ENCODE measurements at regions not wholly inside any gene's neighbourhood (a gene's known extent, or its start where the extent isn't known, plus 50 kb on each side); places are given as distances from the start of the nearest gene placed in this dataset.
"Not testable (repeated sequence)": the region's sequence is repeated elsewhere in the genome, so short reads cannot be mapped to it uniquely, and the experiment has no call there.

DNA sequence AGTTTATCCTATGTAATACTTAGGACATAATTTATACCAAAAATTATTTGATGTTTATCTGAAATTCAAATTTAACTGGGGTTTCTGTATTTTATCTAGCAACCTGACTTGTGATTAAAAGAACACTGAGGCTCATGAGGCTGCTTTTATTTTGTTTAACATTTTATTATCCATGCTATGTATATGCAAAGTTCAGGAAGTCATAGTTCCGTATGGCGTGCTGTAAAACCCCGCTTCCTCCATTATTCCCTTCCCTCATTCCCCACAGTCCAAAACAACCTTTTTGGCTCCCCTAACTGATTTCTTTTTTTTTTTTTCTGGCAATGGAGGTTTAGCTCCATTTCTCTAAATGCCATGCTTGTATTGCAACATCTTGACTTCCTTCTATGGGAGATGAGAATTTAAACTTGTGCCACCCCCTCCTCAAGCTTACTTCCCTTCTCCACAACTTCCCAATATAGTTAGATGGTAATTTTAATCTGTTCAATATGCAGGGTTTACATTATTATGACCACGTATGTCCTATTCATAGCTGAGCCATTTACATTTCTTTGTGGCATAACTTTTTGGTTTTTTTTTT lies 138.0 kb upstream of the DNAH14 start:
- DNase-seq = no peak

DNA sequence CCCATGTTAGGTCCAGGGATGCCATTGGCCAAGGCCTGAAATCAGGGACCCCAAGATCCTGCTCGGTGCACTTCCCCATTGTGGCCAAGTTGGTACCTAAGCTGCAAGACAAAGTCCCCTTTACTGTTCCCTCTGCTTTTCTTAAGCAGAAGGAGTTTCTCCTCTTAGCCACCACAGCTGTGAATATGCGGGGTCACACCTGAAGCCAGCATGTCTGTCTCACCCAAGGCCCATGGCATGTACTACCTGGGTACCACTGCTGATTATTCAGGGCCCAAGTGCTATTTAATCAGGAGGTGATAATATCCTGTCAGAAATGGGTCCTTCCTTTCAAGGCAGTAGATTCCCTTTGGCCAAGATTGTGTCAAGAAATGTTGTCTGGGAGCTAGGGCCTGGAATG lies 133.9 kb upstream of the DNAH14 start:
- no peak for DNase-seq

GRCh38 chr1:224799083-224799482 lies 130.4 kb upstream of the DNAH14 start:
- DNase-seq = no peak

DNA sequence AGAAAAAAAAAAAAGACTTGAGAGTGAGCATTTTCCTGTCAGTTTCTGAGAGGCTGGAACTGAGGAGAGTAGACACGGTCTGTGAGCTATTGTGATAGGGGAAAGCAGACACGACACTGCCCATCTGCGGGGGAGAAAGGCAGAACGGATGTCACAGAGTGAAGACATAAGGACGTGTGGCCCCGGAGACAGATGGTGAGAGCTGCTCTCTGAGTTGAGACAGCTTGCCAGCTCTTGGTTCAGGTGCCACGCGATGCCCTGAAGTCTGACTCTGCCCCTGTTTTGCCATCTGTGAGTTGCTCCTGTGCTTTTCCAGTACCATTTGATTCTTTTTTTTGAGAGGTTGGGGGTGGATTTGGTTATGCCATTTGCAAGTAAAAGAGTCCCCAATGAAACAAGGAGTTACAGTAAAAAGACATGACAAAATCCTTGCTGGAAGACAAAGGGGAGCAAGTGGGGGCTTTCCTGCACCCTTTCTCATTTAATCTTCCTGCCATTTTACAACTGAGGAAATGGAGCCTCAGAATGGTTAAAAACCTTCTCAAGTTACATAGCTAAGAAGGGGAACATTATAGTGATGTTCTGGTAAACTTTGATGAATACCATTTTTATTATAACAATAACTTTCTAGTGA lies 128.9 kb upstream of the DNAH14 start:
- no peak for DNase-seq

DNA sequence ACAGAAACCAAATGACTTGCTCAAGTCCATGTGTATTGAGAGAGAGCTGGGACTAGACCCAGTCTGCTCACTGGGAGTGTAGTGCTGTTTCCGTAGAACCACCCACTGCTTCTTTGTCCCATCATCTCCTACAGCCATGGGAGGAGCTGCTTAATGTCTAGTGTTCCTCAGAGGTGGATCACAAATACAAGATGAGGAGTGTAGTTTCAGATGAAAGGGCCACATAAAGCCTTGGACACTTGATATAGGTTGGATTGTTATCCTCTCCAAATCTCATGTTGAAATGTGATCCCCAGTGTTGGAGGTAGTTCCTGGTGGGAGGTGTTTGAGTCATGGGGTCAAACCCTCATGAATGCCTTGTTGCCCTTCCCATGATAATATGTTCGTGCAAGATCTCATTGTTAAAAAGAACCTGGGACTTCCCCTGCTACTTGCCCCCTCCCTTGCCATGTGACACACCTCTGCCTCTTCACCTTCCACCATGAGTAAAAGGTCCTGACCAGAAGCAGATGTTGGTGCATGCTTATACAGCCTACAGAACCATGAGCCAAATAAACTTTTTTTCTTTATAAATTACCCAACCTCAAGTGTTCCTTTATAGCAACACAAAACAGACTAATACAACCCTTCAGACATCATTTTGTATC lies 127.5 kb upstream of the DNAH14 start:
- no peak for DNase-seq

DNA sequence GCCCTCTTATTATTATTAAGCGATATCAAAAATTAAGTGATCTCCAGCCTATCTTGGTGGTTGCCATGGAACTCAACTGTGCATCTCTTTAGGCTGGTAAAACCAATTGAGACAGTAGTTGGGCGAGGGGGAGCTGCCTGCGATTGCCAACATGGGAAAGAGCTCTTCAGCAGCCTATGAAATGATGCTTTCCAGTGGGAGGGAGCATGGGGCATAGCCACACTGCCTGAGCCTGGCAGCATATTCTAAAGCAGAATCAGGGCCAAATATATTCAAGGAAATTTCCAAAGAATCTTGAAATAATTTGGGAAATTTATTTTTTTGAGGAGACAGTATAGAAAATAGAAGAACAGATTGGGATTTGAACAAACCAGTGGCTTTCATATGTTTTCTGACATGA lies 126.9 kb upstream of the DNAH14 start:
- DNase-seq = no peak

DNA sequence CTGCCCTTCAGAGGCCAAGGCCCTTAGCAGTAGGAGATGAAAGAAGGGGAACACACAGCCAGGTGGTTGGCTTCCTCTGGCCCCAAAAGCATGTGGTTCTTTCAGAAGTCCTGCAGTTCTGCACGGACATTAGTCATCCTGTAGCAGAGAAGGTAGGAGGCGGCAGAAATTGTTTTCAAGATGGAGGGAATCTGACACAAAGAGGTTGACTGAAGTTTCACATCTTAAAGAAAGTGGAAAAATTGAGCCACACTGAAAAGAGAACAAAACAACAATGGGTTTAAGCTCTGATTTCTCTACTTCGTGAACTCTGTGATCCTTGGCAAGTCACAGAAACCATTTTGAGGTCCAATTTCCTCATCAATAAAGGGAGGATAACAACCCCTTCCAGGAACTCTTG lies 125.3 kb upstream of the DNAH14 start:
- no peak for DNase-seq

- DNase-seq = no peak
These were observed 123.6 kb upstream of the DNAH14 start for GRCh38 chr1:224805889-224806288.

- DNase-seq = no peak
These were observed 120.3 kb upstream of the DNAH14 start for GRCh38 chr1:224809137-224809536.

GRCh38 chr1:224809613-224810012 lies 119.9 kb upstream of the DNAH14 start:
- no peak for DNase-seq

- DNase-seq = no peak
These were observed 117.9 kb upstream of the DNAH14 start for GRCh38 chr1:224811564-224811963.

DNA sequence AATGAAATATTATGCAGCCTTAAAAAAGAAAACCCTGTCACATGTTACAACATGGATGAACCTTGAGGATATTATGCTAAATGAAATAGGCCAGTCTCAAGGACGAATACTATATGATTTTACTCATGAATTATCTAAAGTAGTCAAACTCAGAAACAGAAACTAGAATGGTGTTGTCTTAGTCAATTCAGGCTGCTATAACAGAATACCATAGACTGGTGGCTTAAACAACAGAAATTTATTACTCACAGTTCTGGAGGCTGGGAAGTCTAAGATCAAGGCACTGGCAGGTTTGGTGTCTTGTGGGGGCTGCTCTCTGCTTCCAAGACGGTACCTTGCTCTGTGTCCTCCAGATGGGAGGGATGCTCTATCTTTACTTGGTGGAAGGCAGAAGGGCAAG lies 113.8 kb upstream of the DNAH14 start:
- DNase-seq = no peak

- DNase-seq = no peak
These were observed 113.4 kb upstream of the DNAH14 start for GRCh38 chr1:224816062-224816461.

GRCh38 chr1:224817382-224817781 lies 112.1 kb upstream of the DNAH14 start:
- DNase-seq = no peak

- no peak for DNase-seq
These were observed 109.6 kb upstream of the DNAH14 start for GRCh38 chr1:224819861-224820260.

GRCh38 chr1:224820341-224820740 lies 109.1 kb upstream of the DNAH14 start:
- DNase-seq = no peak

- not testable (repeated sequence) for DNase-seq
These were observed 107.7 kb upstream of the DNAH14 start for GRCh38 chr1:224821751-224822150.

DNA sequence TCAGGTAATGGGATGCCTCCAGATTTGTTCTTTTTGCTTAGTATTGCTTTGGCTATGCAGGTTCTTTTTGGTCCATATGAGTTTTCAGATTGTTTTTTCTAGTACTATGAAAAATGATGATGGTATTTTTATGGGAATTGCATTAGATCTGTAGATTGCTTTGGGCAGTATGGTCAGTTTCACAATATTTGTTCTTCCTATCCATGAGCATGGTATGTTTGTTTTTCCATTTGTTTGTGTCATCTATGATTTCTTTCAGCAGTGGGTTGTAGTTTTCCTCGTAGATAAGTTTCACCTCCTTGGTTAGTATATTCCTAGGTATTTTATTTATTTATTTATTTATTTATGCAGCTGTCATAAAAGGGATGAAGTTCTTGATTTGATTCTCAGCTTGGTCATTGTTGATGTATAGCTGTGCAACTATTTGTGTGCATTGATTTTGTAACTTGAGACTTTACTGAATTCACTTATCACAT lies 103.9 kb upstream of the DNAH14 start:
- DNase-seq = no peak

GRCh38 chr1:224828691-224829090 lies 100.8 kb upstream of the DNAH14 start:
- no peak for DNase-seq

- DNase-seq = no peak
These were observed 98.0 kb upstream of the DNAH14 start for GRCh38 chr1:224831501-224831900.

DNA sequence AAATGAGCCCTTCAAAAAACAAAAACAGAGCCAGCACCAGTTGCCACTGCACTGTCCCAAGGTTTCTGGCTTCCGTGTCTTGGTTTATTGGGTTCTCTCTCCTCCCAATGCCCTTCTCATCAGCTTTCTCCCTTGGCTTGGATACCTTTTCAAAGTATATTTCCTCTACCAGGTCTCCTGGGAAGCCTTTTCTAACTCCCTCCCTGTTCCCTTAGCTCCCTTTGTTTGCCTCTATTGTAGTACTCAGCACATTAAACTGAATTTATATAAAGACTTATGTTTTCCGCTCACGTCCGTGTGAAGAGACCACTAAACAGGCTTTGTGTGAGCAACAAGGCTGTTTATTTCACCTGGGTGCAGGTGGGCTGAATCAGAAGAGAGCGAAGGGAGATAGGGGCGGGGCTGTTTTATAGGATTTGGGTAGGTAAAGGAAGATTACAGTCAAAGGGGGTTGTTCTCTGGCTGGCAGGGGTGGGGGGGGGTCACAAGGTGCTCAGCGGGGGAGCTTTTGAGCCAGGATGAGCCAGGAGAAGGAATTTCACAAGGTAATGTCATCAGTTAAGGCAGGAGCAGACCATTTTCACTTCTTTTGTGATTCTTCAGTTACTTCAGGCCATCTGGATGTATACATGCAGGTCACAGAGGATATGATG lies 89.7 kb upstream of the DNAH14 start:
- not testable (repeated sequence) for DNase-seq

DNA sequence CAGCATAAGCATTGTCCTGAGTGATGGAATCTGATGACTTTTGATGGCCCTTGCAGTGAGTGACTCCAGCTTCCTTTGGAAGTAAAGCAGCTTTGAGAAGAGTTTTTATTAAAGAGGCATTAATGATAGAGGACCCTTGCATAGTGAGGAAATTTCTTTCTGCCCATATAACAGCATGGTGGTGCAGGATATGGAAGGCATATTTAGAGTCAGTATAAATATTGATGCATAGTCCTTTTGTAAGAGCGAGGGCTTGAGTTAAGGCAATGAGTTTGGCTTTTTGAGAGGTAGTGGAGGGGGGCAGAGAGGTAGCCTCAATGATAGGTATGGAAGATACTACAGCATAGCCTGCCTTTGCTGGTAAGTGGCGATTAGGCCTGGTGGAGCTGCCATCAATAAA lies 87.7 kb upstream of the DNAH14 start:
- not testable (repeated sequence) for DNase-seq

DNA sequence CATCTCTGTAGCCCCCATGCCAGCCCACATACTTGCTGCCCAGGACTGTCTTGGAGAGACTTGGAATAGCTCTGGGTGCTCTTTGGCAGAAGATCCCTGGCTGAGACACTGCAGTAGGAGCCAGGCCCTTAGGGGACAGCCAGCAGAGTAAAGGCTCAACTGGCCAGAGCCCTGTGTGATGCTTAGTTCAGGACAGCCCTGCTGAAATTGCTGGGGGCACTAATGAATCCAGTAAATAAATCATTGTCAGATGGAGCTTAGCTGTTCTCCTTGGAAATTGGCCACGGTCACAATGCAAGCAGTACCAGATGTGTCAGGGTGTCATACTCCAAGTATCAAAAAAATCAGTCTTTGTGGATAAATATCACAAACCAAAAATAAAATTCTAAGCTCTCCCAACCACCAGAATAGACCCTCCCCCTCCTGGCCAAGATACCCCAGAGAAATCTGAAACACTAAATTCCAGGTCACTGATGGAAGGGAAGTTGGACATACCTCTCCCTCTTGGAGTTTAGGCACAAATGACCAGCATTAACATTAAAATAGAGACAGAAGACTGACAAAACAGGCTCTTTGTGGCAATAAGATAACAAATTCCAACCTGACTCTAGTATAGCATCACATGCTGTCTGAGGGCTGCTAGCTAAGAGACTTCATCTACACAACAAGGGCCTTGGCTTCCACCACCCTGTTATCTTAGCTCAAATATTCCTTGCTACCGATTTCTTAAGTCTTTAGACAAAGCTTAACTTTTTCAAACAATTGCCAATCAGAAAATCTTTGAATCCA lies 83.2 kb upstream of the DNAH14 start:
- DNase-seq = no peak
